ENCODE measurements at regions not wholly inside any gene's neighbourhood (a gene's known extent, or its start where the extent isn't known, plus 50 kb on each side); places are given as distances from the start of the nearest gene placed in this dataset.

- H3K4me2 ChIP-seq: no peak overlapping the region
- TF ChIP-seq CTCF (conservative IDR thresholded peaks at IDR 0.05; ENCODE audit: low read depth, low read length): no peak
These were observed 338.9 kb upstream of the IGFBP3 start for GRCh38 chr7:46259947-46260346.

GRCh38 chr7:46257761-46258448, 336.8 kb upstream of the IGFBP3 start:
- 0 out of 2 replicates have a peak overlapping the region, but pooled peaks have one; percentile 35 for H2AFZ ChIP-seq (ENCODE audit: low read depth)

More at GRCh38 chr7:46259947-46260346, 338.9 kb upstream of the IGFBP3 start:
- Histone ChIP-seq H3K4me1 (ENCODE audit: low read depth, poor library complexity, severe bottlenecking) (peaks cover 26% of the 10 kb centered on the region), H3K36me3 (ENCODE audit: insufficient read depth) (no peaks in the 10 kb centered on the region), H2AFZ (ENCODE audit: low read depth) (no peak overlapping the region), H3K27ac (no peak overlapping the region), H3K27me3 (ENCODE audit: insufficient read depth, low read depth) (no peaks in the 10 kb centered on the region), H3K4me3 (IDR thresholded peaks at IDR 0.05; ENCODE audit: insufficient read depth, low read depth, low read length) (no peak overlapping the region), H4K20me1 (ENCODE audit: insufficient read depth) (no peaks in the 10 kb centered on the region), H3K79me2 (ENCODE audit: insufficient read depth, low read depth) (no peaks in the 10 kb centered on the region), H3K9ac (no peak overlapping the region)

GRCh38 chr7:46256870-46257661, 336.0 kb upstream of the IGFBP3 start:
- Histone ChIP-seq H3K4me2 (peak overlapping the region; percentile 19; the same call in 1 of the 2 replicates), H3K4me3 (IDR thresholded peaks at IDR 0.05; ENCODE audit: insufficient read depth, low read depth, low read length) (no peak overlapping the region), H3K4me1 (ENCODE audit: low read depth, poor library complexity, severe bottlenecking) (peaks cover 32% of the 10 kb centered on the region), H3K9ac (no peak overlapping the region), H3K36me3 (ENCODE audit: insufficient read depth) (no peaks in the 10 kb centered on the region), H3K79me2 (ENCODE audit: insufficient read depth, low read depth) (no peaks in the 10 kb centered on the region), H2AFZ (ENCODE audit: low read depth) (peak overlapping the region; percentile 35), H4K20me1 (ENCODE audit: insufficient read depth) (no peaks in the 10 kb centered on the region), H3K27me3 (ENCODE audit: insufficient read depth, low read depth) (no peaks in the 10 kb centered on the region), H3K27ac (peak overlapping the region; percentile 59)
- TF ChIP-seq CTCF (conservative IDR thresholded peaks at IDR 0.05; ENCODE audit: low read depth, low read length): no peak

More at GRCh38 chr7:46257761-46258448, 336.8 kb upstream of the IGFBP3 start:
- no peak for TF ChIP-seq CTCF (conservative IDR thresholded peaks at IDR 0.05; ENCODE audit: low read depth, low read length)
- peaks cover 32% of the 10 kb centered on the region for H3K4me1 ChIP-seq (ENCODE audit: low read depth, poor library complexity, severe bottlenecking)
- H3K4me2 ChIP-seq: no peak overlapping the region; the same call in 1 of the 2 replicates
- no peak overlapping the region for H3K4me3 ChIP-seq (IDR thresholded peaks at IDR 0.05; ENCODE audit: insufficient read depth, low read depth, low read length)
- H3K9ac ChIP-seq: no peak overlapping the region
- H3K27me3 ChIP-seq (ENCODE audit: insufficient read depth, low read depth): no peaks in the 10 kb centered on the region
- H3K79me2 ChIP-seq (ENCODE audit: insufficient read depth, low read depth): no peaks in the 10 kb centered on the region
- H3K36me3 ChIP-seq (ENCODE audit: insufficient read depth): no peaks in the 10 kb centered on the region
- H4K20me1 ChIP-seq (ENCODE audit: insufficient read depth): no peaks in the 10 kb centered on the region
- peak overlapping the region; percentile 59 for H3K27ac ChIP-seq

GRCh38 chr7:46253520-46253919, 332.4 kb upstream of the IGFBP3 start:
- Histone ChIP-seq H3K4me2 (no peak overlapping the region), H3K4me3 (IDR thresholded peaks at IDR 0.05; ENCODE audit: insufficient read depth, low read depth, low read length) (no peak overlapping the region), H4K20me1 (ENCODE audit: insufficient read depth) (no peaks in the 10 kb centered on the region), H3K36me3 (ENCODE audit: insufficient read depth) (no peaks in the 10 kb centered on the region), H3K27ac (no peak overlapping the region), H3K9ac (no peak overlapping the region), H3K79me2 (ENCODE audit: insufficient read depth, low read depth) (no peaks in the 10 kb centered on the region), H3K27me3 (ENCODE audit: insufficient read depth, low read depth) (no peaks in the 10 kb centered on the region), H3K4me1 (ENCODE audit: low read depth, poor library complexity, severe bottlenecking) (peaks cover 32% of the 10 kb centered on the region), H2AFZ (ENCODE audit: low read depth) (no peak overlapping the region)
- TF ChIP-seq CTCF (conservative IDR thresholded peaks at IDR 0.05; ENCODE audit: low read depth, low read length): no peak
